H9 (cell line): ENCODE measurements at regions not wholly inside any gene's neighbourhood (a gene's known extent, or its start where the extent isn't known, plus 50 kb on each side); places are given as distances from the start of the nearest gene placed in this dataset.

ENCODE experiments used
- DNase-seq: peaks from one replicate; pipeline ENCODE4 v3.0.0-alpha.2; 2017
- H2AFZ ChIP-seq: one replicate; pipeline ENCODE4 v1.6.1; 2013; ENCODE audit warnings: mild to moderate bottlenecking, low read length, control low read depth, moderate library complexity
- H2AK5ac ChIP-seq: 2 replicates; pipeline ENCODE4 v1.6.1; 2013; ENCODE audit warnings: low read length, control low read depth, mixed read lengths; ENCODE audit not compliant: insufficient read length
- H2BK120ac ChIP-seq: one replicate; pipeline ENCODE4 v1.6.1; 2013; ENCODE audit warnings: low read depth, mild to moderate bottlenecking, low read length, control low read depth, inconsistent platforms; ENCODE audit not compliant: poor library complexity, severe bottlenecking
- H2BK12ac ChIP-seq: 2 replicates; pipeline ENCODE4 v1.6.1; 2013; ENCODE audit warnings: low read length, control low read depth, mixed read lengths, low read depth; ENCODE audit not compliant: insufficient read length
- H2BK15ac ChIP-seq: 2 replicates; pipeline ENCODE4 v1.6.1; 2013; ENCODE audit warnings: low read depth, low read length, control low read depth
- H2BK20ac ChIP-seq: one replicate; pipeline ENCODE4 v1.6.1; 2013; ENCODE audit warnings: low read depth, mild to moderate bottlenecking, low read length, control low read depth, inconsistent platforms; ENCODE audit not compliant: poor library complexity, severe bottlenecking
- H2BK5ac ChIP-seq: 2 replicates; pipeline ENCODE4 v1.6.1; 2013; ENCODE audit warnings: low read length, control low read depth, mixed read lengths; ENCODE audit not compliant: insufficient read length
- H3K14ac ChIP-seq: 2 replicates; pipeline ENCODE4 v1.6.1; 2013; ENCODE audit warnings: low read length, control low read depth; ENCODE audit not compliant: insufficient read depth
- H3K18ac ChIP-seq: 2 replicates; pipeline ENCODE4 v1.6.1; 2013; ENCODE audit warnings: low read depth, mild to moderate bottlenecking, mixed read lengths, low read length, control low read depth; ENCODE audit not compliant: insufficient read length
- H3K23ac ChIP-seq: 2 replicates; pipeline ENCODE4 v1.6.1; 2013; ENCODE audit warnings: low read length, control low read depth, mixed read lengths, low read depth; ENCODE audit not compliant: insufficient read length
- H3K23me2 ChIP-seq: 2 replicates; pipeline ENCODE4 v1.6.1; 2013; ENCODE audit warnings: low read depth, mild to moderate bottlenecking, mixed read lengths, low read length, control low read depth; ENCODE audit not compliant: insufficient read length, poor library complexity, severe bottlenecking
- H3K27ac ChIP-seq: 2 replicates; pipeline ENCODE4 v1.5.1; 2013; ENCODE audit warnings: low read length, control low read depth, mixed read lengths, low read depth; ENCODE audit not compliant: insufficient read length
- H3K27me3 ChIP-seq: 2 replicates; pipeline ENCODE4 v1.6.1; 2013; ENCODE audit warnings: low read length, control low read depth, inconsistent platforms; ENCODE audit not compliant: insufficient read depth
- H3K4ac ChIP-seq: 2 replicates; pipeline ENCODE4 v1.6.1; 2013; ENCODE audit warnings: low read depth, mild to moderate bottlenecking, control low read depth, inconsistent platforms, low read length, moderate library complexity
- H3K4me1 ChIP-seq: 2 replicates; pipeline ENCODE4 v1.6.1; 2013; ENCODE audit warnings: low read length, control low read depth, inconsistent platforms; ENCODE audit not compliant: insufficient read depth
- H3K4me2 ChIP-seq: 2 replicates; pipeline ENCODE4 v1.6.1; 2013; ENCODE audit warnings: low read length, control low read depth, mixed read lengths; ENCODE audit not compliant: insufficient read length, insufficient read depth
- H3K56ac ChIP-seq: 2 replicates; pipeline ENCODE4 v1.6.1; 2013; ENCODE audit warnings: low read depth, mild to moderate bottlenecking, mixed read lengths, low read length, control low read depth; ENCODE audit not compliant: insufficient read length
- H3K79me1 ChIP-seq: 2 replicates; pipeline ENCODE4 v1.6.1; 2013; ENCODE audit warnings: low read depth, mild to moderate bottlenecking, moderate library complexity, low read length, control low read depth, inconsistent platforms; ENCODE audit not compliant: insufficient read depth, poor library complexity, severe bottlenecking
- H3K79me2 ChIP-seq: 2 replicates; pipeline ENCODE4 v1.6.1; 2013; ENCODE audit warnings: low read length, control low read depth, inconsistent platforms; ENCODE audit not compliant: insufficient read depth
- H3K9ac ChIP-seq: 2 replicates; pipeline ENCODE4 v1.6.1; 2013; ENCODE audit warnings: low read length, control low read depth, mixed read lengths; ENCODE audit not compliant: insufficient read length; ENCODE audit errors: extremely low read depth
- H3K9me3 ChIP-seq: one replicate; pipeline ENCODE4 v1.6.1; 2013; ENCODE audit warnings: low read depth, low read length, inconsistent platforms; ENCODE audit not compliant: control insufficient read depth
- H3T11ph ChIP-seq: one replicate; pipeline ENCODE4 v1.6.1; 2013; ENCODE audit warnings: mild to moderate bottlenecking, low read length, control low read depth, inconsistent platforms
- H4K20me1 ChIP-seq: one replicate; pipeline ENCODE4 v1.6.1; 2013; ENCODE audit not compliant: control insufficient read depth, insufficient read length, insufficient read depth
- H4K5ac ChIP-seq: 2 replicates; pipeline ENCODE4 v1.6.1; 2013; ENCODE audit warnings: low read depth, mild to moderate bottlenecking, mixed read lengths, low read length, control low read depth; ENCODE audit not compliant: insufficient read length
- H4K8ac ChIP-seq: replicated peaks from 2 replicates; pipeline ENCODE4 v1.6.1; 2013; ENCODE audit warnings: low read length, control low read depth, mixed read lengths, low read depth; ENCODE audit not compliant: insufficient read length
- H4K91ac ChIP-seq: 2 replicates; pipeline ENCODE4 v1.6.1; 2013; ENCODE audit warnings: low read depth, mild to moderate bottlenecking, moderate library complexity, mixed read lengths, low read length, control low read depth; ENCODE audit not compliant: insufficient read length
- H3K27ac Mint-ChIP-seq, 3 experiments: 2 replicates in 2 of 3; 3 replicates in 1 of 3; pipeline ENCODE4 v1.8.0; 2020 to 2021; ENCODE audit warnings: mixed read lengths in 3 of 3, mild to moderate bottlenecking in 1 of 3, moderate library complexity in 1 of 3
- H3K27me3 Mint-ChIP-seq: 2 replicates; pipeline ENCODE4 v1.8.0; 2021; ENCODE audit warnings: low read depth, mild to moderate bottlenecking, moderate library complexity, mixed read lengths
- H3K36me3 Mint-ChIP-seq, 3 experiments: 2 replicates in 2 of 3; 3 replicates in 1 of 3; pipeline ENCODE4 v1.8.0; 2020 to 2021; ENCODE audit warnings: low read depth in 3 of 3, mixed read lengths in 3 of 3; ENCODE audit not compliant: insufficient read depth in 1 of 3
- H3K4me1 Mint-ChIP-seq, 2 experiments: 2 replicates each; pipeline ENCODE4 v1.8.0; 2020; ENCODE audit warnings: mixed read lengths in 2 of 2
- H3K4me3 Mint-ChIP-seq, 2 experiments: 2 replicates in 1 of 2; 3 replicates in 1 of 2; pipeline ENCODE4 v1.8.0; 2020 to 2021; ENCODE audit warnings: mild to moderate bottlenecking in 2 of 2, mixed read lengths in 2 of 2, moderate library complexity in 1 of 2
- H3K9me3 Mint-ChIP-seq, 2 experiments: 2 replicates in 1 of 2; 3 replicates in 1 of 2; pipeline ENCODE4 v1.8.0; 2020; ENCODE audit warnings: mild to moderate bottlenecking in 2 of 2, mixed read lengths in 2 of 2, moderate library complexity in 1 of 2
- CTCF ChIP-seq: fragments of 200-600 bp; sonication (generic); conservative IDR thresholded peaks from 3 replicates; pipeline ENCODE4 v1.8.0; 2021; ENCODE audit warnings: antibody characterized with exemption, mild to moderate bottlenecking

- Histone ChIP-seq H4K8ac (no peak overlapping the region), H3K4ac (no peak overlapping the region), H3K27me3 (no peaks in the 10 kb centered on the region), H3K4me1 (no peaks in the 10 kb centered on the region), H2BK15ac (no peak overlapping the region), H2AFZ (no peak overlapping the region), H2AK5ac (no peak overlapping the region), H3K23me2 (no peaks in the 10 kb centered on the region), H3K9me3 (no peaks in the 10 kb centered on the region), H3K23ac (no peak overlapping the region), H3K9ac (no peak overlapping the region), H3T11ph (no peak overlapping the region), H3K18ac (no peak overlapping the region), H2BK120ac (no peak overlapping the region), H2BK20ac (no peak overlapping the region), H3K56ac (no peak overlapping the region), H3K27ac (no peak overlapping the region), H3K14ac (no peak overlapping the region), H4K20me1 (no peaks in the 10 kb centered on the region), H3K79me1 (no peaks in the 10 kb centered on the region), H4K91ac (no peak overlapping the region), H2BK5ac (no peak overlapping the region), H3K79me2 (no peaks in the 10 kb centered on the region), H2BK12ac (no peak overlapping the region), H4K5ac (no peak overlapping the region), H3K4me2 (no peak overlapping the region)
- Mint-ChIP-seq H3K9me3 (no peaks in the 10 kb centered on the region), H3K4me1 (no peaks in the 10 kb centered on the region), H3K4me3 (no peak overlapping the region), H3K27me3 (peaks cover 17% of the 10 kb centered on the region), H3K27ac (no peak overlapping the region), H3K36me3 (no peaks in the 10 kb centered on the region)
- TF ChIP-seq CTCF, result no peak
- DNase-seq, result no peak
Measured at GRCh38 chr7:131929632-131930031, 373.2 kb upstream of the PODXL start.
